ENCODE measurements at regions not wholly inside any gene's neighbourhood (a gene's known extent, or its start where the extent isn't known, plus 50 kb on each side); places are given as distances from the start of the nearest gene placed in this dataset.

DNA sequence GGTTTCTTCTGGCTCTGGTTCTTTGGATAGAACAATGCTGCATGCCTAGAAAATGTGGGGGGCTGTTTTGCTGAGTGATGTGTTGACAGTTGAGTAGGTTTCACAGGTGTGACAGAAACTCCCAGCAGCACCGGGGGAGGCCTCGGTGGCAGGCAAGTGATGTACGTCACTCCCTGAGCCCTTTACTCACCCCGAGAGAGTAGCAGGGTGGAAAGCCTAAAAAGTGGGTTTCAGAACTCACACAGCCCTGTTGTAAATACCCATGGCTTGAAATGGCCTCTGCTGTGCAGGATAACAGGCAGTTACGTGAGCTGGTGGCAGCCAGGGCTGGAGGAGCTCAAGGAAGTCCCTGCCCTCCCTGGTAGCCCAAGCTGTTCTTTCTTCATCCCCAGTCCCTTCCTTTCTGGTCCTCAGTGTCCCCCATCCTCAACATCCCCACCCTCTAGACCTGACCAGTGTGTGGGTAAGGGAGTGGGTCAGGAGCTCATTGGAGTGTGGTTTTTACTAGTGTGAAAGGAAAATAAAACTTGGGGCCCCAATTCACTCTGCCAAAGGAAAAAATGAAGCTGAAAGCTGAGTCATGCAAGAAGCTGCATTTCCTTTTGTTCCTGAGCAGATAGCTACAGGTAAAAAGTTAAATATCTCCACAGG is 258.1 kb downstream of the STK31 start:
- TF ChIP-seq POLR2A (IDR thresholded peaks at IDR 0.05), result no peak
- TF ChIP-seq, protein P1, sequence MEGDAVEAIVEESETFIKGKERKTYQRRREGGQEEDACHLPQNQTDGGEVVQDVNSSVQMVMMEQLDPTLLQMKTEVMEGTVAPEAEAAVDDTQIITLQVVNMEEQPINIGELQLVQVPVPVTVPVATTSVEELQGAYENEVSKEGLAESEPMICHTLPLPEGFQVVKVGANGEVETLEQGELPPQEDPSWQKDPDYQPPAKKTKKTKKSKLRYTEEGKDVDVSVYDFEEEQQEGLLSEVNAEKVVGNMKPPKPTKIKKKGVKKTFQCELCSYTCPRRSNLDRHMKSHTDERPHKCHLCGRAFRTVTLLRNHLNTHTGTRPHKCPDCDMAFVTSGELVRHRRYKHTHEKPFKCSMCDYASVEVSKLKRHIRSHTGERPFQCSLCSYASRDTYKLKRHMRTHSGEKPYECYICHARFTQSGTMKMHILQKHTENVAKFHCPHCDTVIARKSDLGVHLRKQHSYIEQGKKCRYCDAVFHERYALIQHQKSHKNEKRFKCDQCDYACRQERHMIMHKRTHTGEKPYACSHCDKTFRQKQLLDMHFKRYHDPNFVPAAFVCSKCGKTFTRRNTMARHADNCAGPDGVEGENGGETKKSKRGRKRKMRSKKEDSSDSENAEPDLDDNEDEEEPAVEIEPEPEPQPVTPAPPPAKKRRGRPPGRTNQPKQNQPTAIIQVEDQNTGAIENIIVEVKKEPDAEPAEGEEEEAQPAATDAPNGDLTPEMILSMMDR (IDR thresholded peaks at IDR 0.05), result no peak
